Naive thymus-derived CD4-positive, alpha-beta T cell (primary cell): ENCODE measurements at regions not wholly inside any gene's neighbourhood (a gene's known extent, or its start where the extent isn't known, plus 50 kb on each side); places are given as distances from the start of the nearest gene placed in this dataset.
A peak's percentile ranks its signal among the peaks of the same experiment; 100 is the strongest.

ENCODE experiments used
- ATAC-seq: fragments of 150-1000 bp; cut with Tn5 transposase; 2 replicates; pipeline ENCODE4 v1.10.0; 2021; ENCODE audit warnings: mild to moderate bottlenecking, moderate library complexity
- CTCF ChIA-PET: fragments of 350-600 bp; sonication (Branson Sonifier 250); formaldehyde crosslinking; loops from one replicate; lab custom pipeline; 2021; ENCODE audit warnings: antibody characterized with exemption; lab: Charles Lee
- POLR2A ChIA-PET: fragments of 350-600 bp; sonication (Branson Sonifier 250); formaldehyde crosslinking; loops from one replicate; lab custom pipeline; 2021; ENCODE audit warnings: antibody characterized with exemption, inconsistent platforms; lab: Charles Lee
- DNase-seq, 9 donors: peaks; one replicate each; pipeline versions ENCODE4 v3.0.0 to v3.0.0-alpha.2; 2020 to 2022; ENCODE audit warnings: mixed read lengths in 1 of 9
- H3K27ac ChIP-seq: one replicate; pipeline ENCODE4 v1.7.0; 2013; ENCODE audit warnings: mild to moderate bottlenecking, low read depth, low read length, moderate library complexity
- H3K27me3 ChIP-seq, 2 donors: one replicate each; pipeline ENCODE4 v1.7.0; 2013; ENCODE audit warnings: low read length in 2 of 2, mild to moderate bottlenecking in 2 of 2, moderate library complexity in 2 of 2; ENCODE audit not compliant: control insufficient read depth in 2 of 2, insufficient read depth in 2 of 2
- H3K36me3 ChIP-seq, 3 experiments: 1 replicate in 2 of 3; 2 replicates in 1 of 3; pipeline ENCODE4 v1.7.0; 2013; ENCODE audit warnings: low read length in 3 of 3, mild to moderate bottlenecking in 3 of 3, moderate library complexity in 1 of 3; ENCODE audit not compliant: insufficient read depth in 3 of 3, control insufficient read depth in 2 of 3
- H3K4me1 ChIP-seq, 2 donors: one replicate each; pipeline ENCODE4 v1.7.0; 2013; ENCODE audit warnings: low read length in 2 of 2, mild to moderate bottlenecking in 2 of 2, moderate library complexity in 1 of 2; ENCODE audit not compliant: control insufficient read depth in 2 of 2, insufficient read depth in 2 of 2
- H3K4me3 ChIP-seq: 2 replicates; pipeline ENCODE4 v1.7.0; 2013; ENCODE audit warnings: mild to moderate bottlenecking, low read length
- H3K9me3 ChIP-seq, 3 experiments: 1 replicate in 2 of 3; 2 replicates in 1 of 3; pipeline ENCODE4 v1.7.0; 2013; ENCODE audit warnings: low read length in 3 of 3; ENCODE audit not compliant: control insufficient read depth in 2 of 3
- H3K27ac Mint-ChIP-seq, 9 donors: one replicate each; pipeline ENCODE4 v1.8.0; 2020 to 2022; ENCODE audit warnings: mixed read lengths in 9 of 9, mild to moderate bottlenecking in 8 of 9, moderate library complexity in 5 of 9, inconsistent platforms in 2 of 9
- H3K27me3 Mint-ChIP-seq, 5 donors: one replicate each; pipeline ENCODE4 v1.8.0; 2021 to 2022; ENCODE audit warnings: mixed read lengths in 5 of 5, mild to moderate bottlenecking in 1 of 5
- H3K36me3 Mint-ChIP-seq, 5 donors: one replicate each; pipeline ENCODE4 v1.8.0; 2020 to 2022; ENCODE audit warnings: mixed read lengths in 5 of 5, mild to moderate bottlenecking in 3 of 5, inconsistent platforms in 1 of 5
- H3K4me1 Mint-ChIP-seq, 7 donors: one replicate each; pipeline ENCODE4 v1.8.0; 2020 to 2022; ENCODE audit warnings: mixed read lengths in 7 of 7, mild to moderate bottlenecking in 3 of 7, inconsistent platforms in 1 of 7
- H3K4me3 Mint-ChIP-seq, 10 donors: one replicate each; pipeline ENCODE4 v1.8.0; 2020 to 2022; ENCODE audit warnings: mild to moderate bottlenecking in 10 of 10, mixed read lengths in 10 of 10, moderate library complexity in 6 of 10, inconsistent platforms in 2 of 10
- H3K9me3 Mint-ChIP-seq, 11 donors: one replicate each; pipeline ENCODE4 v1.8.0; 2020 to 2022; ENCODE audit warnings: mixed read lengths in 11 of 11, mild to moderate bottlenecking in 4 of 11, inconsistent platforms in 1 of 11, moderate library complexity in 1 of 11
- intact Hi-C, 2 donors: fragments of 100-400 bp; cut with micrococcal nuclease; formaldehyde crosslinking; loops; one replicate each; pipeline ENCODE4 v1.15.1; 2023

DNA sequence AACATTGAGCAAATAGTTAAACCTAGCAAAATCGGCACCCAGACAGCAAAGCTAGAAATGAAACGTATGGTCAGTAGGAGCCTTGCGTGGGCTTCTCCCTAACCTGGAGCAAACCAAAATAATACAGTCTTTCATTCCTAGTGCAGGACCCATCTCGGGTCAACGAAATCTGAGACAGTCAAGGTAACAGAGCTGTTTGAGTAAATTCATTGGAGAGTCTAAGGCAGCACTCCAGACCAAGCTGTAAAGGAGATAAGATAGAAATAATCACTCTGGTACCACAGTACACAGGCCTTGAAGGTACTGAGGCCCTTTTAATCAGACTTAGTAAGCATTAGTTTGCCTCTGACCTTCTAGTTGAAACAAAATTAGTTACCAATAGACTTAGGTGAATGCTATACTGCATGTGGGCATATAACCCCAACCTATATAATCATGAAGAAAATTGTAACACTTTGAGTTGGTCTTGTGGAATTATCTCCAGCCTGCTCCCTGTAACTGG lies 54.4 kb upstream of the BICD1 start:
- no peaks in the 10 kb centered on the region for H3K27me3 Mint-ChIP-seq
- no peaks in the 10 kb centered on the region for H3K27me3 ChIP-seq
- no peaks in the 10 kb centered on the region for H3K4me1 ChIP-seq
- ChIA-PET CTCF (no interaction called here), POLR2A (no interaction called here)
- H3K36me3 Mint-ChIP-seq: peaks cover 0 to 11% (median 4%) of the 10 kb centered on the region in 5 donors
- H3K4me3 Mint-ChIP-seq: no peak overlapping the region
- no peaks in the 10 kb centered on the region for H3K36me3 ChIP-seq
- no peak overlapping the region for H3K27ac ChIP-seq
- H3K9me3 ChIP-seq: peaks cover 0 to 8% (median 0%) of the 10 kb centered on the region in 3 experiments
- intact Hi-C loops: no loop called here
- ATAC-seq (no peak), DNase-seq (no peak)
- H3K4me3 ChIP-seq: no peak overlapping the region
- peaks cover 0 to 12% (median 0%) of the 10 kb centered on the region in 7 donors for H3K4me1 Mint-ChIP-seq
- H3K9me3 Mint-ChIP-seq: peaks cover 0 to 16% (median 5%) of the 10 kb centered on the region in 11 donors
- peak overlapping the region in 2 of 9 donors; percentile 6 to 12 for H3K27ac Mint-ChIP-seq

DNA sequence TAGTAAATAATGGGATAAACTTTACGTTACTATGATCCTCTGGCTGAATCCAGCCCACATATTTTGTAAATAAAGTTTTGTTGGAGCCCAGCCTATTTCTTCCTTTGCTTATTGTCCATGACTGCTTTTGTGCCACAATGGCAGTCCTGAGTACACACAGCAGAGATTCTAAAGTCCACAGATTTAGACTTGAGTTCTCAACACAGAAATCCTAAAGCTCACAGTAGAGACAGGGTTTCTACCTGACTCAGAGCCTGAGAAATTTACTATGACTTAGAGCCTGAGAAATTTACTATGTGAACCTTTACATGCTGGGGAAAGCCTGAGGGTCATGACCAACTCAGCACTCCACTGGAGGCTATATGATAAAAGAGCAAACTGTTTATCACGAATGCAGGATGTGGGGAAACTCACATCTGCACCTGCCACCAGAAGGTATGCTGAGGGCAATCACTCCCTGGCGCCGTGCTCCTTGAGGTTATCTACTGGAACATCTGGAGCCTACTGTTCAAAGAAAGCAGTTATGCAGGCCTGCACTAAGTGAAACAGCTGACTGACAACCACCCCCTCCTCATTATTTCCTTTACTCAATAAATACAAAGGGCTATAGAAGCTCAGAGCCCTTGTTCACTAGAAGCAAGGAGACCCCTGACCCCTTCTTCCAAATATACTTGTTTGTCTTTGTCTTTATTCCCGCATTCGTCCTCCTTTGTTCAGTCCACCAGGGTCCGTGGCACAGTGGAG lies 52.6 kb upstream of the BICD1 start:
- Mint-ChIP-seq H3K36me3 (peaks cover 0 to 10% (median 4%) of the 10 kb centered on the region in 5 donors), H3K4me1 (peaks cover 3 to 7% (median 3%) of the 10 kb centered on the region in 7 donors), H3K4me3 (no peak overlapping the region), H3K27ac (peak overlapping the region in 1 of 9 donors; percentile 23), H3K27me3 (no peaks in the 10 kb centered on the region), H3K9me3 (peaks cover 0 to 16% (median 5%) of the 10 kb centered on the region in 11 donors)
- H3K4me1 ChIP-seq: no peaks in the 10 kb centered on the region
- ATAC-seq (no peak), DNase-seq (no peak)
- intact Hi-C loops: no loop called here
- H3K27ac ChIP-seq: no peak overlapping the region
- POLR2A ChIA-PET: no interaction called here
- H3K36me3 ChIP-seq: no peaks in the 10 kb centered on the region
- peaks cover 0 to 8% (median 0%) of the 10 kb centered on the region in 3 experiments for H3K9me3 ChIP-seq
- H3K4me3 ChIP-seq: no peak overlapping the region
- CTCF ChIA-PET: no interaction called here
- H3K27me3 ChIP-seq: no peaks in the 10 kb centered on the region
